Hematopoietic multipotent progenitor cell treated with erythropoietin and hydrocortisone succinate and interleukin-3 and kit ligand, for 15 days (in vitro differentiated cells): ENCODE measurements at regions not wholly inside any gene's neighbourhood (a gene's known extent, or its start where the extent isn't known, plus 50 kb on each side); places are given as distances from the start of the nearest gene placed in this dataset.

Source experiments
- DNase-seq: peaks from one replicate; pipeline ENCODE4 v3.0.0-alpha.2; 2015; ENCODE audit warnings: low spot score

- DNase-seq: no peak
Observed at GRCh38 chr3:107897471-107898061, 193.3 kb downstream of the CD47 start.

- DNase-seq: no peak
Observed at GRCh38 chr3:107894998-107895397, 195.8 kb downstream of the CD47 start.

- no peak for DNase-seq
Observed at GRCh38 chr3:107892955-107893624, 197.7 kb downstream of the CD47 start.

- no peak for DNase-seq
Observed at GRCh38 chr3:107884719-107885460, 205.9 kb downstream of the CD47 start.

GRCh38 chr3:107884028-107884427 is 206.8 kb downstream of the CD47 start:
- DNase-seq: no peak

GRCh38 chr3:107882881-107883280 is 207.9 kb downstream of the CD47 start:
- DNase-seq: no peak

- DNase-seq: no peak
Observed at GRCh38 chr3:107882261-107882660, 208.6 kb downstream of the CD47 start.

GRCh38 chr3:107881509-107881908 is 209.3 kb downstream of the CD47 start:
- no peak for DNase-seq

- no peak for DNase-seq
Observed at GRCh38 chr3:107880702-107881101, 210.1 kb downstream of the CD47 start.

- no peak for DNase-seq
Observed at GRCh38 chr3:107877936-107878335, 212.9 kb downstream of the CD47 start.

GRCh38 chr3:107870943-107871638 is 219.7 kb downstream of the CD47 start:
- DNase-seq: no peak

GRCh38 chr3:107870096-107870495 is 220.7 kb downstream of the CD47 start:
- DNase-seq: no peak

- DNase-seq: no peak
Observed at GRCh38 chr3:107868449-107868848, 222.4 kb downstream of the CD47 start.

GRCh38 chr3:107861904-107862303 is 228.9 kb downstream of the CD47 start:
- DNase-seq: no peak

- no peak for DNase-seq
Observed at GRCh38 chr3:107861422-107861821, 229.4 kb downstream of the CD47 start.
